Mucosa of descending colon (tissue), 3 donors: ENCODE measurements at regions not wholly inside any gene's neighbourhood (a gene's known extent, or its start where the extent isn't known, plus 50 kb on each side); places are given as distances from the start of the nearest gene placed in this dataset.

Experiments used
- ATAC-seq: fragments of 200-7000 bp; cut with Tn5 transposase; one replicate; pipeline ENCODE4 v1.9.1; 2020; ENCODE audit warnings: mild to moderate bottlenecking, moderate library complexity
- DNase-seq, 3 donors: peaks; one replicate each; pipeline ENCODE4 v3.0.0-alpha.2; 2020
- H3K36me3 ChIP-seq: fragments of 200-600 bp; one replicate; pipeline ENCODE4 v1.8.0; 2021; ENCODE audit warnings: low read depth, mild to moderate bottlenecking
- H3K4me1 ChIP-seq: fragments of 200-600 bp; one replicate; pipeline ENCODE4 v1.8.0; 2021; ENCODE audit warnings: low read depth, mild to moderate bottlenecking
- H3K4me3 ChIP-seq: fragments of 200-600 bp; one replicate; pipeline ENCODE4 v1.8.0; 2021; ENCODE audit warnings: mild to moderate bottlenecking
- H3K9me3 ChIP-seq: fragments of 200-600 bp; one replicate; pipeline ENCODE4 v1.8.0; 2021; ENCODE audit warnings: mild to moderate bottlenecking
- CTCF ChIP-seq: fragments of 200-600 bp; IDR thresholded peaks from one replicate; pipeline ENCODE4 v1.8.0; 2022; ENCODE audit warnings: antibody characterized with exemption, mild to moderate bottlenecking
- intact Hi-C, 2 donors: fragments of 100-400 bp; cut with DNase I in 1 of 2; cut with micrococcal nuclease in 1 of 2; formaldehyde crosslinking; loops; one replicate each; pipeline versions ENCODE4 v1.11.0 to v1.11.1; 2022; cut with DNase I, micrococcal nuclease
- donor health status: DM: no; HTN: no; CAD: no; lungs with moderate emphysema.
- donor health status: DM: no; HTN: no; CAD: no.
- donor health status: DM: no; HTN: yes; CAD: no.

DNA sequence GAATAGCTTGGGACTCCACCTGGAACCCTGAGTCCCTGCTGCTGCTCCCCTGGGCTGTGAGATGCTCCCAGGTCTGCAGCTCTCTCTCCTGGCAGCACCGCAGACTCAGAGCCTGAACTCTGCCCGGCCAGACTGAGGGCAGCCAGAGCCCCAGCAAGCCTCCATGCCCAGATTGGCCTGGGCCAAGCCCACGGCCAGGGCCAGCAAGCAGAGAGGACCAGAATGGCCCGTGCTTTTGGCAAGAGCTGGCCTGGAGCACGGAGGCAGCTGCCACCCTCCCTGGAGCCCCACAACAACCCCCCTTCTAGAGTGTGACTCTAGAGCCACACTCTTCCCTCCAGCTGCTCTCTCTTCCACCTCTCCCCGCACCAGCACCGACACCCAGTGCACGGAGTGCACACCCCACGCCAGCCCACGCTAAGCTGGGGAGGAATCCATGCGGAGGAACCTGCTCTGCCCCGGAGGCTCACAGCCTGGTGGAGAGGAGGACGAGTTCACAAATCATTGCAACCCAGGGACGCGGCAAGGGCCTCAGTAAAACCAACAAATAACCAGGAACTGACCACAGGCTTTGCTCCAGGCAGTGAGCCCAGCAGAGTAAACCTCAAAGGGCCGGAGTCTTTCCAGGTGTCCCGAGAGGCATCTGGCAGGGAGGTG is 110.3 kb downstream of the HMX1 start:
- TF ChIP-seq CTCF, result no peak
- no peak overlapping the region for H3K4me3 ChIP-seq
- H3K36me3 ChIP-seq, result no peaks in the 10 kb centered on the region
- H3K9me3 ChIP-seq, result no peaks in the 10 kb centered on the region
- intact Hi-C loops, result no loop called here
- peak in 2 of 3 donors; percentile 2 to 19 for DNase-seq
- H3K4me1 ChIP-seq, result no peaks in the 10 kb centered on the region
- ATAC-seq, result no peak

- H3K36me3 ChIP-seq, result no peaks in the 10 kb centered on the region
- DNase-seq (peak in 2 of 3 donors; percentile 14 to 20), ATAC-seq (no peak)
- no peaks in the 10 kb centered on the region for H3K9me3 ChIP-seq
- intact Hi-C loops, result no loop called here
- H3K4me1 ChIP-seq, result no peaks in the 10 kb centered on the region
- H3K4me3 ChIP-seq, result no peak overlapping the region
- TF ChIP-seq CTCF, result no peak
These were observed 111.1 kb downstream of the HMX1 start for GRCh38 chr4:8760561-8760960.

GRCh38 chr4:8759987-8760386 is 111.7 kb downstream of the HMX1 start:
- no peak for TF ChIP-seq CTCF
- ATAC-seq (no peak), DNase-seq (peak in 1 of 3 donors; percentile 2)
- intact Hi-C loops, result no loop called here
- H3K4me3 ChIP-seq, result no peak overlapping the region
- H3K4me1 ChIP-seq, result no peaks in the 10 kb centered on the region
- H3K36me3 ChIP-seq, result no peaks in the 10 kb centered on the region
- H3K9me3 ChIP-seq, result no peaks in the 10 kb centered on the region

DNA sequence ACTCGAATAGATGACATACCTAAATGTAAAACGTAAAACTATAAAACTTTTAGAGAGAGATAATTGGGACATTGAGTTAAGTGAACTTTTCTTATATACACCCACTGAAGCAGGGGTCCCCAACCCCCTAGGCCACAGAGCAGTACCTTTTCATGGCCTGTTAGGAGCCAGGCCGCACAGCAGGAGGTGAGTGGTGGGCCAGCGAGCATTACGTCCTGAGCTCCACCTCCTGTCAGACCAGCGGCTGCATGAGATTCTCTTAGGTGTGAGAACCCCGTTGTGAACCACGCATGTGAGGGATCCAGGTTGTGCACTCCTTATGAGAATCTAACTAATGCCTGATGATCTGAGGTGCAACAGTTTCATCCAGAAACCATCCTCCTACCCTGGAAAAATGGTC is 114.8 kb downstream of the HMX1 start:
- TF ChIP-seq CTCF, result no peak
- DNase-seq (peak in 1 of 3 donors; percentile 12), ATAC-seq (no peak)
- H3K36me3 ChIP-seq, result no peaks in the 10 kb centered on the region
- no peak overlapping the region for H3K4me3 ChIP-seq
- no peaks in the 10 kb centered on the region for H3K4me1 ChIP-seq
- H3K9me3 ChIP-seq, result no peaks in the 10 kb centered on the region
- intact Hi-C loops, result no loop called here

GRCh38 chr4:8754634-8755589 is 116.7 kb downstream of the HMX1 start:
- DNase-seq, result peak in 2 of 3 donors; percentile 4 to 8
- TF ChIP-seq CTCF, result no peak
- Histone ChIP-seq H3K4me1 (no peaks in the 10 kb centered on the region), H3K4me3 (no peak overlapping the region), H3K36me3 (no peaks in the 10 kb centered on the region), H3K9me3 (no peaks in the 10 kb centered on the region)
- ATAC-seq, result no peak
- intact Hi-C loops, result no loop called here
